ENCODE measurements at regions not wholly inside any gene's neighbourhood (a gene's known extent, or its start where the extent isn't known, plus 50 kb on each side); places are given as distances from the start of the nearest gene placed in this dataset.

GRCh38 chr5:87762631-87763030, 349.9 kb upstream of the CCNH start:
- H3K27ac ChIP-seq (ENCODE audit: low read length) = no peak overlapping the region
- no peaks in the 10 kb centered on the region for H3F3A ChIP-seq (ENCODE audit: insufficient read depth, low read length, poor library complexity, severe bottlenecking)
- no peaks in the 10 kb centered on the region for H3K36me3 ChIP-seq (ENCODE audit: insufficient read depth, low read length)
- no peak overlapping the region for H3K4me3 ChIP-seq (ENCODE audit: low read length)
- H3K9me2 ChIP-seq (ENCODE audit: insufficient read depth, low read length) = no peaks in the 10 kb centered on the region
- no peak overlapping the region for H3K9ac ChIP-seq (ENCODE audit: low read length)
- no peaks in the 10 kb centered on the region for H3K79me2 ChIP-seq (replicated peaks; ENCODE audit: insufficient read depth, low read length)
- no peaks in the 10 kb centered on the region for H3K9me3 ChIP-seq (ENCODE audit: low read length)
- TF ChIP-seq MXI1 (conservative IDR thresholded peaks at IDR 0.05; ENCODE audit: poor library complexity, severe bottlenecking) (no peak), CTCF (IDR thresholded peaks at IDR 0.05; ENCODE audit: poor library complexity, severe bottlenecking) (no peak), SMC3 (conservative IDR thresholded peaks at IDR 0.05; ENCODE audit: poor library complexity) (no peak)
- no peaks in the 10 kb centered on the region for H3K27me3 ChIP-seq (ENCODE audit: insufficient read depth, low read depth, low read length)
- H4K20me1 ChIP-seq (ENCODE audit: insufficient read depth) = no peaks in the 10 kb centered on the region
- no peak overlapping the region for H3K4me2 ChIP-seq (ENCODE audit: low read length)
- H2AFZ ChIP-seq (ENCODE audit: low read depth, low read length) = no peak overlapping the region

DNA sequence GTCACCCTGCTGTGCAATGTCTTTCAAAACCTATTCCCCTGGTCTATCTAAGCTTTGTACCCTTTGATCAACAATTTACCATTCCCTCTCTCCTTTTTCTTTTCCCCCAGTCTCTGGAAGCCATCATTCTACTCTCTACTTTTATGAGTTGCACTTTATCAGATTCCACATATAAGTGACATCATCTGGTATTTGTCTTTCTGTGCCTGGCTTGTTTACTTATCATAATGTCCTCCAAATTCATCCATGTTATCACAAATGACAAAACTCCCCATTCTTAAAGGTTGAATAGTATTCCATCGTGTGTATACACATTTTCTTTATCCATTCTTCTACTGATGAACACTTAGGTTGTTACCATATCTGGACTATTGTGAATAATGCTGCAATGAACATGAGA, 344.2 kb upstream of the CCNH start:
- H2AFZ ChIP-seq (ENCODE audit: low read depth, low read length) = no peak overlapping the region

More for the DNA sequence above, 344.2 kb upstream of the CCNH start:
- Histone ChIP-seq H3K4me3 (ENCODE audit: low read length) (no peak overlapping the region), H3K9me3 (ENCODE audit: low read length) (no peaks in the 10 kb centered on the region), H3F3A (ENCODE audit: insufficient read depth, low read length, poor library complexity, severe bottlenecking) (no peaks in the 10 kb centered on the region), H3K27me3 (ENCODE audit: insufficient read depth, low read depth, low read length) (no peaks in the 10 kb centered on the region), H3K79me2 (replicated peaks; ENCODE audit: insufficient read depth, low read length) (no peaks in the 10 kb centered on the region), H3K4me2 (ENCODE audit: low read length) (no peak overlapping the region), H3K36me3 (ENCODE audit: insufficient read depth, low read length) (no peaks in the 10 kb centered on the region), H3K9ac (ENCODE audit: low read length) (no peak overlapping the region), H4K20me1 (ENCODE audit: insufficient read depth) (no peaks in the 10 kb centered on the region), H3K27ac (ENCODE audit: low read length) (no peak overlapping the region), H3K9me2 (ENCODE audit: insufficient read depth, low read length) (no peaks in the 10 kb centered on the region)
- TF ChIP-seq POLR2AphosphoS5 (IDR thresholded peaks at IDR 0.05) = no peak
- TF ChIP-seq CTCF (IDR thresholded peaks at IDR 0.05; ENCODE audit: poor library complexity, severe bottlenecking) = no peak
- TF ChIP-seq REST (IDR thresholded peaks at IDR 0.05; ENCODE audit: borderline replicate concordance) = no peak
- TF ChIP-seq RAD21 (conservative IDR thresholded peaks at IDR 0.05) = no peak
- TF ChIP-seq EZH2 (IDR thresholded peaks at IDR 0.05; ENCODE audit: borderline replicate concordance, insufficient read depth, low read length, poor library complexity, severe bottlenecking) = no peak
- TF ChIP-seq EP300 (conservative IDR thresholded peaks at IDR 0.05; ENCODE audit: poor library complexity, severe bottlenecking) = no peak
- no peak for TF ChIP-seq SMC3 (conservative IDR thresholded peaks at IDR 0.05; ENCODE audit: poor library complexity)
- no peak for TF ChIP-seq MXI1 (conservative IDR thresholded peaks at IDR 0.05; ENCODE audit: poor library complexity, severe bottlenecking)
- no peak for TF ChIP-seq TAF1 (IDR thresholded peaks at IDR 0.05; ENCODE audit: low read depth)

Data from neural cell (in vitro differentiated cells).